GM12875 (cell line): ENCODE measurements at regions not wholly inside any gene's neighbourhood (a gene's known extent, or its start where the extent isn't known, plus 50 kb on each side); places are given as distances from the start of the nearest gene placed in this dataset.

Source experiments
- H3K4me3 ChIP-seq: one replicate; pipeline ENCODE4 v1.5.1; 2011; ENCODE audit warnings: low read depth, low read length, control low read depth
- CTCF ChIP-seq: IDR thresholded peaks from 2 replicates; pipeline ENCODE4 v1.5.1; 2011; ENCODE audit warnings: low read depth, mild to moderate bottlenecking, control low read depth, inconsistent platforms, low read length, moderate library complexity, borderline replicate concordance; ENCODE audit not compliant: insufficient read depth

DNA sequence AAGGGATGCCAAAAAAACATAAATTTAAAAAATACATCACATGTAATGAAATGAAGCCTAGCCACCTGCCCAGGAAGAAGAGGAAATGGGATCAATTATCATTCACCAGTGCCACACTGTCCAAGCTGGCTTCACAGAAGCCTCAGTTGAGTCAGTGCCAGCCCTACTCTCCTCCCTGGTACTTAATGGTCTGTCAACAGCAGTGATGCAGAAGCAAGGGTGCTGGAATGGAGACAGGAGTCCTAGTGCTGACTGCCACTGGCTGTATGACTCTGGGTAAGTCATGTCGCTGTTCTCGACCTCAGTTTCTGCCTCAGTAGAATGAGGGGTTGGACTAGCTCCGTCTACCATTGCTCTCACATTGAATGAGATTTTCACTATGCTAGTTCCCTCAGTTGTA lies 78.5 kb upstream of the LARS2 start:
- no peak overlapping the region for H3K4me3 ChIP-seq
- TF ChIP-seq CTCF, result no peak

- no peak for TF ChIP-seq CTCF
- no peak overlapping the region for H3K4me3 ChIP-seq
These were observed 77.0 kb upstream of the LARS2 start for GRCh38 chr3:45311327-45311726.

- no peak for TF ChIP-seq CTCF
- H3K4me3 ChIP-seq, result no peak overlapping the region
These were observed 76.2 kb upstream of the LARS2 start for GRCh38 chr3:45311953-45312801.

- TF ChIP-seq CTCF, result no peak
- no peak overlapping the region for H3K4me3 ChIP-seq
These were observed 75.4 kb upstream of the LARS2 start for GRCh38 chr3:45312836-45313493.

- no peak for TF ChIP-seq CTCF
- H3K4me3 ChIP-seq, result no peak overlapping the region
These were observed 74.5 kb upstream of the LARS2 start for GRCh38 chr3:45313743-45314403.

DNA sequence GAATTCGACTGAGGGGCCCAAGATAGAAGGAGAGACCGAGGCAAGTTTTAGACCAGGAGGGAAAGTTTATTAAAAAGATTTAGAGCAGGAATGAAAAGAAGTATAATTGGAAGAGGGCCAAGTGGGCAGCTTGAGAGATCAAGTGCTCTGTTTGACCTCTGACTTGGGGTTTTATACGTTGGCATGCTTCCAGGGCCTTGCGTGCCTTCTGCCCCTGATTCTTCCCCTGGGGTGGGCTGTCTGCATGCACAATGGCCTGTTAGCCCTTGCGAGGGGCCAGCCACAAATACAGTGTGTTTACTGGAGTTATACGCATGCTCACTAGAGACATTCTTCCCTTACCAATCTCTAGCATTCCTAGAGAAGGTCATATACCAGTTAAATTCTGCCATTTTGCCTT lies 70.7 kb upstream of the LARS2 start:
- no peak for TF ChIP-seq CTCF
- H3K4me3 ChIP-seq, result no peak overlapping the region
